PFSK-1 (cell line): ENCODE measurements at regions not wholly inside any gene's neighbourhood (a gene's known extent, or its start where the extent isn't known, plus 50 kb on each side); places are given as distances from the start of the nearest gene placed in this dataset.

Experiments
- FOXP2 ChIP-seq: optimal IDR thresholded peaks from 2 replicates; pipeline ENCODE3; 2011; ENCODE audit warnings: borderline replicate concordance, control low read depth, inconsistent platforms; ENCODE audit not compliant: insufficient read depth; ENCODE audit errors: extremely low read length, extremely low read depth
- POLR2AphosphoS5 ChIP-seq: IDR thresholded peaks from 2 replicates; pipeline ENCODE4 v1.6.1; 2012; ENCODE audit warnings: low read depth, mild to moderate bottlenecking, control low read depth, low read length, moderate library complexity
- REST ChIP-seq, 2 experiments: IDR thresholded peaks; 2 replicates each; pipeline versions ENCODE4 v1.6.1 to v1.8.0; 2011 to 2012; ENCODE audit warnings: low read depth in 2 of 2, low read length in 2 of 2, control low read depth in 1 of 2, inconsistent platforms in 1 of 2, mild to moderate bottlenecking in 1 of 2, moderate library complexity in 1 of 2; ENCODE audit not compliant: insufficient read depth in 1 of 2
- SIN3A ChIP-seq: IDR thresholded peaks from 2 replicates; pipeline ENCODE4 v1.6.1; 2012; ENCODE audit warnings: mild to moderate bottlenecking, low read length, moderate library complexity, borderline replicate concordance; ENCODE audit not compliant: insufficient read depth
- TAF1 ChIP-seq: IDR thresholded peaks from 2 replicates; pipeline ENCODE4 v1.6.1; 2012; ENCODE audit warnings: low read length, control low read depth, borderline replicate concordance; ENCODE audit not compliant: insufficient read depth

- no peak for TF ChIP-seq POLR2AphosphoS5
- no peak for TF ChIP-seq TAF1
These were observed 225.5 kb upstream of the BLID start for GRCh38 chr11:122341477-122341876.

- TF ChIP-seq FOXP2 = no peak
- no peak for TF ChIP-seq SIN3A
- TF ChIP-seq REST (IDR thresholded peaks at IDR 0.05; ENCODE audit: insufficient read depth in 1 of 2, low read depth in 2 of 2, low read length in 2 of 2) = no peak
- no peak for TF ChIP-seq TAF1
- no peak for TF ChIP-seq POLR2AphosphoS5
These were observed 224.7 kb upstream of the BLID start for GRCh38 chr11:122340607-122341290.

- TF ChIP-seq REST (IDR thresholded peaks at IDR 0.05; ENCODE audit: insufficient read depth in 1 of 2, low read depth in 2 of 2, low read length in 2 of 2) (no peak), POLR2AphosphoS5 (no peak), FOXP2 (no peak), SIN3A (no peak), TAF1 (no peak)
These were observed 223.5 kb upstream of the BLID start for GRCh38 chr11:122339436-122340060.

- TF ChIP-seq TAF1 (no peak), POLR2AphosphoS5 (no peak), REST (IDR thresholded peaks at IDR 0.05; ENCODE audit: insufficient read depth in 1 of 2, low read depth in 2 of 2, low read length in 2 of 2) (no peak), SIN3A (no peak), FOXP2 (no peak)
These were observed 221.7 kb upstream of the BLID start for GRCh38 chr11:122337704-122338103.

GRCh38 chr11:122337241-122337640 is 221.2 kb upstream of the BLID start:
- no peak for TF ChIP-seq TAF1
- TF ChIP-seq SIN3A = no peak
- no peak for TF ChIP-seq REST (IDR thresholded peaks at IDR 0.05; ENCODE audit: insufficient read depth in 1 of 2, low read depth in 2 of 2, low read length in 2 of 2)
- TF ChIP-seq FOXP2 = no peak
- no peak for TF ChIP-seq POLR2AphosphoS5
